NCI-H2081 (cell line): ENCODE measurements at regions not wholly inside any gene's neighbourhood (a gene's known extent, or its start where the extent isn't known, plus 50 kb on each side); places are given as distances from the start of the nearest gene placed in this dataset.
A peak's percentile ranks its signal among the peaks of the same experiment; 100 is the strongest.

Source experiments
- DNase-seq, 2 experiments: peaks; one replicate each; lab custom pipeline; 2025; lab: John Stamatoyannopoulos, UW

GRCh38 chr18:24736662-24737330 lies 276.4 kb downstream of the HRH4 start:
- no peak for DNase-seq

GRCh38 chr18:24740829-24741228 lies 280.4 kb downstream of the HRH4 start:
- DNase-seq, result no peak

- no peak for DNase-seq
These were observed 280.9 kb downstream of the HRH4 start for GRCh38 chr18:24741321-24741720.

- DNase-seq, result no peak
These were observed 281.7 kb downstream of the HRH4 start for GRCh38 chr18:24741965-24742724.

GRCh38 chr18:24754583-24755253 lies 294.3 kb downstream of the HRH4 start:
- no peak for DNase-seq

- no peak for DNase-seq
These were observed 295.9 kb downstream of the HRH4 start for GRCh38 chr18:24756385-24756784.

- DNase-seq, result no peak
These were observed 296.7 kb downstream of the HRH4 start for GRCh38 chr18:24757134-24757533.

- no peak for DNase-seq
These were observed 301.3 kb downstream of the HRH4 start for GRCh38 chr18:24761765-24762164.

GRCh38 chr18:24762511-24762910 lies 302.1 kb downstream of the HRH4 start:
- DNase-seq, result no peak

- DNase-seq, result no peak
These were observed 303.5 kb downstream of the HRH4 start for GRCh38 chr18:24763765-24764513.

- DNase-seq, result no peak
These were observed 304.3 kb downstream of the HRH4 start for GRCh38 chr18:24764766-24765165.

- DNase-seq, result no peak
These were observed 305.9 kb downstream of the HRH4 start for GRCh38 chr18:24766376-24766775.

GRCh38 chr18:24770311-24771024 lies 310.0 kb downstream of the HRH4 start:
- DNase-seq, result no peak

GRCh38 chr18:24771300-24771699 lies 310.9 kb downstream of the HRH4 start:
- no peak for DNase-seq

GRCh38 chr18:24773101-24773500 lies 312.7 kb downstream of the HRH4 start:
- no peak for DNase-seq

- DNase-seq, result no peak
These were observed 315.6 kb downstream of the HRH4 start for GRCh38 chr18:24776019-24776418.

- DNase-seq, result no peak
These were observed 318.5 kb downstream of the HRH4 start for GRCh38 chr18:24778810-24779418.

- no peak for DNase-seq
These were observed 322.1 kb downstream of the HRH4 start for GRCh38 chr18:24782566-24782965.

GRCh38 chr18:24785019-24785418 lies 324.6 kb downstream of the HRH4 start:
- DNase-seq, result no peak

- peak in 1 of 2 experiments; percentile 4 for DNase-seq
These were observed 325.6 kb downstream of the HRH4 start for GRCh38 chr18:24786027-24786426.

GRCh38 chr18:24790347-24790746 lies 329.9 kb downstream of the HRH4 start:
- no peak for DNase-seq
